Cardiac muscle cell (in vitro differentiated cells and primary cell): ENCODE measurements at regions not wholly inside any gene's neighbourhood (a gene's known extent, or its start where the extent isn't known, plus 50 kb on each side); places are given as distances from the start of the nearest gene placed in this dataset.
"Not testable (repeated sequence)": the region's sequence is repeated elsewhere in the genome, so short reads cannot be mapped to it uniquely, and the experiment has no call there.

Source experiments
- DNase-seq, 2 donors: peaks; one replicate each; pipeline versions ENCODE4 v3.0.0 to v3.0.0-alpha.2; 2010 to 2017; ENCODE audit warnings: low read depth in 1 of 2, low spot score in 1 of 2
- H3K27ac ChIP-seq: fragments of 200-600 bp; sonication (generic); 2 replicates; pipeline ENCODE4 v1.5.1; 2016
- H3K27me3 ChIP-seq: fragments of 200-600 bp; sonication (generic); 2 replicates; pipeline ENCODE4 v1.6.0; 2016; ENCODE audit warnings: control low read depth
- H3K36me3 ChIP-seq: fragments of 200-600 bp; sonication (generic); 2 replicates; pipeline ENCODE4 v1.5.1; 2016; ENCODE audit warnings: control low read depth
- H3K4me1 ChIP-seq: fragments of 200-600 bp; sonication (generic); 2 replicates; pipeline ENCODE4 v1.8.1; 2017; ENCODE audit warnings: low read depth, mild to moderate bottlenecking, mixed run types
- H3K4me3 ChIP-seq: fragments of 200-600 bp; sonication (generic); 2 replicates; pipeline ENCODE4 v1.5.1; 2016; ENCODE audit warnings: mild to moderate bottlenecking
- H3K9me3 ChIP-seq: fragments of 200-600 bp; sonication (generic); 2 replicates; pipeline ENCODE4 v1.5.1; 2017; ENCODE audit warnings: low read depth, mild to moderate bottlenecking, control low read depth
- CTCF ChIP-seq: IDR thresholded peaks from 2 replicates; pipeline ENCODE4 v1.5.1; 2012; ENCODE audit warnings: low read depth, mild to moderate bottlenecking, low read length

DNA sequence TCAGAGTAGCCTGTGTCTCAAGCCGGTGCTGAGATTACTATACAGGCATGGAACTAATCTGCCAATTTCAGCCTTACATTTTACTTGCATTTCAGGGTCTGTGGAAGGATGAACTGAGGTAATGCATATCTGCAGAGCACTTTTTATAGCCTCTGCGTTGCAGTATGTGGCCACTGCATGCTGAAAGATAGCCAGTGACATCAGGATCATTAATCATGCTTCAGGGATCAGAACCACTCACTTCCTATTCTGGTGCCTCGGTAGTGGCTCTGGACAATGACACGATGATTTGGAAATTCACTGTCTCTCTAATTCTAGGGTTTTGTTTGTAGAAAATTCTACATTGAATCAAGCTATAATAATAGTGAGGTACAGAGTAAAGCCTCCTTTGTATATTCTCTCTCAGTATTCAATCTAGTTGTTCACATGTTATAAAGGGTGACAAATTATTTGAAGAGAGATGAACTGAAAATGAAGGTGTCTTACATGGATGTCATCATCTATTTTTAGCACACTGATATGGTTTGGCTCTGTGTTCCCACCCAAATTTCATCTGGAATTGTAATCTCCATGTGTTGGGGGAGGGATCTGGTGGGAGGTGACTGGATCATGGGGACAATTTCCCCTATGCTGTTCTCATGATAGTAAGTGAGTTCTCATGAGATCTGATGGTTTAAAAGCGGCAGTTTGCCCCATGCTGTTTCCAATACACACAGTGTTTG is 554.3 kb upstream of the MIS18BP1 start:
- H3K27ac ChIP-seq = peak overlapping the region; percentile 24

GRCh38 chr14:45799511-45799910 is 546.5 kb upstream of the MIS18BP1 start:
- no peak for DNase-seq
- no peaks in the 10 kb centered on the region for H3K9me3 ChIP-seq
- H3K4me1 ChIP-seq = no peaks in the 10 kb centered on the region
- no peak overlapping the region for H3K27ac ChIP-seq
- TF ChIP-seq CTCF = no peak
- no peak overlapping the region for H3K4me3 ChIP-seq
- no peaks in the 10 kb centered on the region for H3K27me3 ChIP-seq
- H3K36me3 ChIP-seq = no peaks in the 10 kb centered on the region

More for the DNA sequence above, 554.3 kb upstream of the MIS18BP1 start:
- no peaks in the 10 kb centered on the region for H3K9me3 ChIP-seq
- no peak overlapping the region for H3K4me3 ChIP-seq
- H3K36me3 ChIP-seq = no peaks in the 10 kb centered on the region
- DNase-seq = peak in 1 of 2 donors; percentile 15
- TF ChIP-seq CTCF = no peak
- H3K4me1 ChIP-seq = peaks cover 8% of the 10 kb centered on the region
- no peaks in the 10 kb centered on the region for H3K27me3 ChIP-seq

DNA sequence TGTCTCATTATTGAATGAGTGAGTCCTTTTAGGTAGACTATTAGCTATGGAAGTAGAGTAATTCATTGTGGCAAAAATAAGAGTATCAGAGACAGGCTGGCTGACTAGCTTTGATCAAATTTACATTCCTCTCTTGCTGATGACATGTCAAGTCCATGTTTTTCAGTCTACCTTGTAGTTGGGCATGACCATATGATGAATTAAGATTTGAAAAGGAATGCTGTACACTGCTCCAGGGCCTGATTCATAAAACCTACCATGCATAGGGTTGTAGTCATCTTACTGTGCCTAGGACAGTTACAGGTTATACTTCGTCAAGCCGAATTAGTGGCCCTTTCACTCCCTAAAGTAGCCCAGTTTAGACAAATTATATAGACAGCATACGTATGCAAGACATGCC is 545.7 kb upstream of the MIS18BP1 start:
- H3K36me3 ChIP-seq = no peaks in the 10 kb centered on the region
- H3K4me3 ChIP-seq = no peak overlapping the region
- no peak for TF ChIP-seq CTCF
- no peaks in the 10 kb centered on the region for H3K4me1 ChIP-seq
- no peaks in the 10 kb centered on the region for H3K9me3 ChIP-seq
- DNase-seq = no peak
- no peak overlapping the region for H3K27ac ChIP-seq
- no peaks in the 10 kb centered on the region for H3K27me3 ChIP-seq

DNA sequence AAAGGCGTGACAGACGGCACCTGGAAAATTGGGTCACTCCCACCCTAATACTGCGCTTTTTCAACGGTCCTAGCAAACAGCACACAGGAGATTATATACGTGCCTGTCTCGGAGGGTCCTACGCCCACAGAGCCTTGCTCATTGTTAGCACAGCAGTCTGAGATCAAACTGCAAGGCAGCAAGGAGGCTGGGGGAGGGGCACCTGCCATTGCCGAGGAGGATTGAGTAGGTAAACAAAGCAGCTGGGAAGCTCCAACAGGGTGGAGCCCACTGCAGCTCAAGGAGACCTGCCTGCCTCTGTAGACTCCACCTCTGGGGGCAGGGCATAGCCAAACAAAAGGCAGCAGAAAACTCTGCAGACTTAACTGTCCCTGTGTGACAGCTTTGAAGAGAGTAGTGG is 543.0 kb upstream of the MIS18BP1 start:
- not testable (repeated sequence) for H3K4me1 ChIP-seq, H3K27me3 ChIP-seq, H3K27ac ChIP-seq, H3K36me3 ChIP-seq, H3K4me3 ChIP-seq, H3K9me3 ChIP-seq, DNase-seq

GRCh38 chr14:45793081-45793480 is 540.1 kb upstream of the MIS18BP1 start:
- H3K9me3 ChIP-seq = no peaks in the 10 kb centered on the region
- no peaks in the 10 kb centered on the region for H3K36me3 ChIP-seq
- TF ChIP-seq CTCF = no peak
- H3K4me3 ChIP-seq = no peak overlapping the region
- no peaks in the 10 kb centered on the region for H3K27me3 ChIP-seq
- no peak overlapping the region for H3K27ac ChIP-seq
- no peak for DNase-seq
- no peaks in the 10 kb centered on the region for H3K4me1 ChIP-seq

GRCh38 chr14:45790293-45790692 is 537.3 kb upstream of the MIS18BP1 start:
- no peaks in the 10 kb centered on the region for H3K36me3 ChIP-seq
- H3K27me3 ChIP-seq = no peaks in the 10 kb centered on the region
- H3K4me1 ChIP-seq = no peaks in the 10 kb centered on the region
- no peaks in the 10 kb centered on the region for H3K9me3 ChIP-seq
- no peak for DNase-seq
- TF ChIP-seq CTCF = no peak
- no peak overlapping the region for H3K27ac ChIP-seq
- H3K4me3 ChIP-seq = no peak overlapping the region
